ENCODE measurements at regions not wholly inside any gene's neighbourhood (a gene's known extent, or its start where the extent isn't known, plus 50 kb on each side); places are given as distances from the start of the nearest gene placed in this dataset.

GRCh38 chr6:137678451-137678850, 184.3 kb upstream of the OLIG3 start:
- TF ChIP-seq CTCF (IDR thresholded peaks at IDR 0.05) (no peak), POLR2A (IDR thresholded peaks at IDR 0.05) (no peak), POLR2AphosphoS5 (IDR thresholded peaks at IDR 0.05) (no peak), EP300 (IDR thresholded peaks at IDR 0.05) (no peak)
